HL-60/S4 treated with retinoic acid at 250 ng/mL for 4 days and 3 days (cell line): ENCODE measurements at regions not wholly inside any gene's neighbourhood (a gene's known extent, or its start where the extent isn't known, plus 50 kb on each side); places are given as distances from the start of the nearest gene placed in this dataset.

Experiments
- in situ Hi-C: fragments of 300-500 bp; cut with MboI; formaldehyde crosslinking; loops from 2 replicates; pipeline ENCODE4 v1.7.0; 2022; ENCODE audit warnings: low sequenced_read_pairs

DNA sequence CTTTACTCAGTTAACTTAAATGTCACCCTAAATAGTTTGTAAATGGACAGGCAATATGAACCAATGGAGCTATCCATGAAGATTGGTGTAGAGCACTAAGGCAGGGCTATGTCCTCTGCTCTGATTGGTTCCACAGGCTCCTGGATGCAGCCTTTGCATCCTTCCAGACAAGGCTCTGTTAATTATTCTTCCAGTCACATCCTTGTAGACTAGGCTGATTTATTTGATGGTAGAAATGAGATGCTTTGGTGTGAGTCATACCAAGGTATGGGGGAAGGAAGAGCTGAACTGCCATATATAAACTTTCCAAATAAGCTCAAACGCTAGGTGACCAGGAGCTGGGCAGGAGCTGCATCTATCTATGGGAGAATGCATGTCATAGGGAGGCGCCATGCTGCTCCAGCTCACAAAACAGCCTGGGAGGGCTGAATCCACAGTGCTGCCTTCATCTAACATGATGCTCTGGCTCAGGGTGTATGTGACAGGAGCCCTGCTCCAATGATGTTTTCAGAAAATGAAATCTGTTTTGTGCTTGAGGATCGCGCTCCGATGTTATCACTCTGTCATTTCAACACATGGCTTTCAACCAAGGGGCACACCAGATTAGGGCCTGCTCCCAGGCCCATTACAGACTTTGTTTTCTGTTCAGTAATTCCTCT lies 818.0 kb upstream of the ZNF608 start:
- in situ Hi-C loops: no loop called here

GRCh38 chr5:125574491-125575044 lies 828.1 kb upstream of the ZNF608 start:
- in situ Hi-C loops: no loop called here

GRCh38 chr5:125575171-125575890 lies 828.9 kb upstream of the ZNF608 start:
- in situ Hi-C loops: no loop called here

- in situ Hi-C loops: no loop called here
Measured at GRCh38 chr5:125575891-125576505, 829.6 kb upstream of the ZNF608 start.

- in situ Hi-C loops: no loop called here
Measured at GRCh38 chr5:125576822-125577221, 830.4 kb upstream of the ZNF608 start.

DNA sequence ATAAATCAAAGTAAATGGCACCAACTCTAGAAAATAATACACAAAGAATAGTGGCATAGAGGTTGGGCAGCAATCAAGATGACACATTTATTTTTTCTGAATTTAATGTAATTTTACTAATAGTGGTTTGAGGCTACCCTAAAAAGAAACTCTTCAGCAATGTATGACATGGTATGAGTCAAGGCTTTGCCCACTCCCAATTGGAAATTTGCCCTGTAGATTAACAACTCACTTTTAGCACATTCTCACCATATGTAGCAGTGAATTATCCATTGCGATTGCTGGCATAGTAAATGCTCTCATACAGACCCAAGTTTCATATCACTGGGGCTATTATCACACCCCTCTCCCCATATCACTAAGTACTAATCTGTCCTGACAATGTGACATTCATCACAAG lies 832.1 kb upstream of the ZNF608 start:
- in situ Hi-C loops: no loop called here

DNA sequence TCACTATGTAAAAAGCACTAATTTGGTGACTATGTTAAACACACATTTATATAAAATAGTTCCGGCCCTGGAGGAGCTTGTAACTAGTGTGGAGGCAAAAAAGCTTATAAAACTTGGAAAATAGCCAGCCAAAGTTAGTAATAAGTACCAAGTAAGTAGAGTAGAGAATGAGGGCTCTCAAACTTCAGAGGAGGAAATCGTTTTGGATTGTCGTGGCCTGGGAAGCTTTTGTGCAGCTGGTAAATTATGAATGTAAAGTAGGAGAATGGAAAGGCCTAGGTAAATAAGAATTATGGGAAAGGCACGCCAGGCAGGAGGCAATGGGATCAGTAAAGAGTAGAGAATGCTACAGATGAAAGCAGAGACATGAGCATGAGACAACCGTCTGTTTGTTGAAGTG lies 832.7 kb upstream of the ZNF608 start:
- in situ Hi-C loops: no loop called here

- in situ Hi-C loops: no loop called here
Measured at GRCh38 chr5:125581311-125581710, 834.9 kb upstream of the ZNF608 start.

DNA sequence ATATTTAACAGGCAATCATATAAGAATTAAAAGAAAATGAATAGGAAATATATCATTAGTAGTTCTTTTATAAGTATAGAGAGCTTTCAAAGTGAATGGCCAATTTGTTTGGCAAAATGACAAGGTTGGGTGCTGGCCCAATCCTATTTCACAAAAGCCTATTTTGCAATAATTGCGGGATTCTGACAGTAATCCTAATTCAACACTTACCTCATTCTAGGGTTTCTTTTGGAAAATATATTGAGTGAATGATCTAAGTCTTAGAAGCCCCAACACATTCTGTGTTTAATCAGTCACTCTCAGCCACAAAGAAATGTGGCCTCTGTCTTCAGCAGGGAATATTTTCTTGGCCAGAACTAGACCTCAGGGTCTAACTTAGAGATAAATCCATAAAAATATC lies 835.9 kb upstream of the ZNF608 start:
- in situ Hi-C loops: no loop called here

DNA sequence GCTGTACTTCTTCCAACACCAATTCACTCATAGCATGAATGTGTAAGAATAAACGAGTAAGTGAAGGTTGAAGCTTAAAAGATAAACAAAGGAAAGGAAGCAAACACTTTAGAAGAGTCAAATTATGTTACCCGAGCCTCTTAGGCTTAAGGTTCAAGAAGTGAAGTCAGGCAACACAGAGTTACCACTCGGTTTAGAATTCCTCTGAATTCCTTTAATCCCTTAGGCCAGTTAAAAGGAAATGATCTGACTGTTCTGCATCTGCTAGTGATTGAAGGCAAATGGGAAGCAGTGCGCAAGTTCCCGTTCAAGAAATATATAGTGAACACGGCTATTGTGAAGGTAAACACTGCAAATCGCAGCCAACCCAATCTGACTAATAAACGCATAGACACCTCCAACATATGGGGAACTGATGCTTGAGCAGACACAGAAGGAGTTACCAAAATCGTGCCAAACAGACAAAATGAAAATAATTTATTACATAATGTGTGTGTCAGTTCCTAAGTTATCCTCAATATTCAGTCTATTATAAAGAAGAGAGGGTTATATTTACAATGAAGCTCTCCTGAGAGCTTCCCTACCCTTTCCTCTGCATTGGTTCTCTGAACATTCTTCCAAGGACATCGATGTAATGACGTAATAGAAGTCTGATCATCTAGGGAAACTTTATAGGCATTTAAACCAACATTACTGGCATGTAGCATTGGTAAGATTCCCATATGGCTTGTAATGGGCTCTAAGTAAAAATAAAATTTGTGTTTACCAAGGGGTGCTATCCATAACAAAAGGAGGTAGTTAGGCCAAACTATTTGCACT lies 837.1 kb upstream of the ZNF608 start:
- in situ Hi-C loops: no loop called here

- in situ Hi-C loops: no loop called here
Measured at GRCh38 chr5:125584140-125584520, 837.7 kb upstream of the ZNF608 start.

DNA sequence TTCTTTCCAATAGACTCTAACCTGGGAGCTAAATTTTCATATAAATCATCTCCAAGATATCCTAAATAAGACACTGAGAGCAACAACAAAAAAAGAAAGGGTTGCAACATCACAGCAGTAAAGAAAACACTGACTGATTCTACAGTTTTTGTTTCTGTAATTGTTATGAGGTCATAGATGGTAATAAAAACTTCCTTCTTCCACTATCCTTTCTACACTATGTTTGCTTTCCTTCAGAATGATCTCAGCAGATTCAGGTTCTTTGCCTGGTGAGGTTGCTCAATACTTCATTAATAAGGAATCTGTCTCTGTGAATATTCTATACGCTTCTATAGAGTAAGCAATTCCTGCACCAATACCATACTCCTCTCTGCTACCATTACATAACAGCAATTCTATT lies 835.6 kb upstream of the GRAMD2B start:
- in situ Hi-C loops: no loop called here

DNA sequence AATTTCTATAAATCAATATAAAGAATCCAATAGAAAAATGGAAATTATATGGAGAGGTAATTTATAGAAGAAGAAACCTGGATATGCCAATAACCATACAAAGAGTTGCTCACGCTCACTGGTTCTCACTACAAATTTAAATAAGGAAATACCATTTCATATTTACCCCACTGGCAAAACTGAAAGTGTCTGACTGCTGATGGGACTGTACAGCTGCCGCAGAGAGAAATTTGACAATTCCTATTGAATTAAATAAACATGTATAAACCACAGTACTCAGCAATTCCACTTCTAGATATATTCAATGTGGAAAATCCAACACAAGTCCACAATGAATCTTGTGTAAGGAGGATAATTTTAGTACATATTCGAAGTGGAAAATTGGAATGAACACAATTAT lies 830.4 kb upstream of the GRAMD2B start:
- in situ Hi-C loops: no loop called here

DNA sequence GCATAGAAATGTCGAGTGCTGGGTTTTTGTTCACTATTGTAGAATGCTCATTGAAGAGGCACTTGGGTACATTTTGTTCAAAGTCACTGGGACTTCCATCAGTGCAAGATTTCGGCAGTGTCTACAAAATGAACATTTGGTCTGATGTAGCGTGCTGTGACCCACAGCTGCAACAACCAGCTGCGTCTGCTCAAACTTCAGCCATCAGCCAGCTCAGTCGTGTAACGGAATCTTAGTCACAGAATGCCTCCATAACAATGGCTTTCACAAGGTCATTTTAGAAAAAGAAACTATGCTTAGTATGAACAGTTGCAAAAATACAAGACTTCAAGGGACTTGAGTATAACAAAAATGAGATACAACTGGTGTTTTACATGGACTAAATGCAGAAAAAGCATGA lies 828.1 kb upstream of the GRAMD2B start:
- in situ Hi-C loops: no loop called here

DNA sequence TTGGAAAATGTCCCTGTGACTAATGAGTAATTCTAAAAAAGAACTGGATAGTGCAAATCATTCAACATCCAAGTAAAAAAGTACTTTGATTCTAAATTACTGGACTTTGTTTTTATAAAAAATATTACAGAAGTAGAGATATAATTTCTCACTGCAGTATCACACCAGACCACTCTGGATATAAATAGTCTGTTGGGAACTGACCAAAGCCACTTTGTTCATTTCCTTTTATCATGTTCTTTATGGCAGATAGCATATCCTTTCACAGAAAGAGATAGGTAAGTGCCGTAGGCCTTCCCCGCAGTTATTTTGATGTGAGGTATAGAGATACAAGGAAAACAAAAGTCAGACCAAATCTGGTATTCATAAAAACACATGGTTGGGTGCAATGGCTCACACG lies 827.4 kb upstream of the GRAMD2B start:
- in situ Hi-C loops: no loop called here

- in situ Hi-C loops: no loop called here
Measured at GRCh38 chr5:125597338-125597737, 825.9 kb upstream of the GRAMD2B start.

DNA sequence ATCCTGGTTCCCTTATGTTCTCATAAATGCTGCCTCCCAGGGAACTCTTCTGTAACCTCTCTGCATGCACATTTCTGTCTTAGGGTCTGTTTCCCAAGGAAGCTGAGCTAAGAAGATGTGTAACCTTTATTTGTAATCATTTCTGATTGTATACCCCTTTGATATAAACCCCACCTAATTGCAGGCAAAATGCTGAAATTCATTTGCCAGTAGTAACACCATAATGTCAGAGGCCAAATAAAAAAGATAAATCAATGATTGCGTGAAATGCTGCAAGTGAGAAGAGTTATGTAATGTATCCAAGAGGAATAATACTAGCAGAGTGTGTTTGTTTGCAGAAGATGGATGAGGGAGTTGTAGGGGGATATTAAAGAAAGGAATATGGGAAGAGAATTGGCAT lies 822.6 kb upstream of the GRAMD2B start:
- in situ Hi-C loops: no loop called here

GRCh38 chr5:125602184-125602583 lies 821.0 kb upstream of the GRAMD2B start:
- in situ Hi-C loops: no loop called here

- in situ Hi-C loops: no loop called here
Measured at GRCh38 chr5:125603321-125603720, 819.9 kb upstream of the GRAMD2B start.

DNA sequence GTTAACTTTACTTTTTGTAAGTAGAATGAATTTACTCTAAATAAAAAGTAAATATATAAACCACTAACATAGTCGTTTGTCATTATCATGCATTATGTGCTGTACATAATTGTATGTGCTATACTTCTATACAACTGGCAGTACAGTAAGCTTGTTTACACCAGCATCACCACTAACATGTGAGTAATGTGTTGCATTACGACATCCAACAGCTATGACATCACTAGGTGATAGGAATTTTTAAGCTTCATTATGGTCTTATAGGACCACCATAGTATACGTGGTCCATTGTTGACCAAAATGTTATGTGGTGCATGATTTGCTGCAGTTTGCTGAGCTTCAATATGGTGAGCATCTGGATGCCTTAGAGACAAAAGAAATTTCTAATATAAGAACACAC lies 819.1 kb upstream of the GRAMD2B start:
- in situ Hi-C loops: no loop called here

- in situ Hi-C loops: no loop called here
Measured at GRCh38 chr5:125607018-125607417, 816.2 kb upstream of the GRAMD2B start.
